SK-N-MC (cell line): ENCODE measurements at regions not wholly inside any gene's neighbourhood (a gene's known extent, or its start where the extent isn't known, plus 50 kb on each side); places are given as distances from the start of the nearest gene placed in this dataset.

Experiments used
- DNase-seq: peaks from one replicate; pipeline ENCODE4 v3.0.0-alpha.2; 2011; ENCODE audit warnings: low read depth, low spot score
- H3K27ac ChIP-seq: fragments of 200-600 bp; sonication (generic); 2 replicates; pipeline ENCODE4 v1.5.1; 2016; ENCODE audit warnings: mixed run types
- H3K36me3 ChIP-seq: fragments of 200-600 bp; sonication (generic); 2 replicates; pipeline ENCODE4 v1.6.1; 2017; ENCODE audit warnings: antibody characterized with exemption, low read length, mixed read lengths; ENCODE audit not compliant: insufficient read depth
- H3K4me3 ChIP-seq: fragments of 200-600 bp; sonication (generic); 2 replicates; pipeline ENCODE4 v1.5.1; 2016
- H3K9ac ChIP-seq: fragments of 200-600 bp; sonication (generic); 2 replicates; pipeline ENCODE4 v1.8.0; 2017; ENCODE audit warnings: mixed run types, mixed read lengths; ENCODE audit not compliant: insufficient read length
- H3K9me3 ChIP-seq: fragments of 200-600 bp; sonication (generic); 2 replicates; pipeline ENCODE4 v1.6.1; 2017; ENCODE audit warnings: low read depth, mild to moderate bottlenecking, antibody characterized with exemption, low read length, moderate library complexity, mixed read lengths
- EZH2 ChIP-seq: fragments of 200-600 bp; sonication (generic); IDR thresholded peaks from one replicate; pipeline ENCODE4 v1.6.1; 2017; ENCODE audit warnings: antibody characterized with exemption
- FOXP2 ChIP-seq: optimal IDR thresholded peaks from 2 replicates; pipeline ENCODE3; 2011; ENCODE audit warnings: mild to moderate bottlenecking, moderate library complexity; ENCODE audit not compliant: insufficient read depth; ENCODE audit errors: extremely low read length, control extremely low read depth
- POLR2AphosphoS5 ChIP-seq: IDR thresholded peaks from 2 replicates; pipeline ENCODE4 v1.6.1; 2012; ENCODE audit warnings: mild to moderate bottlenecking, low read depth, low read length, borderline replicate concordance

DNA sequence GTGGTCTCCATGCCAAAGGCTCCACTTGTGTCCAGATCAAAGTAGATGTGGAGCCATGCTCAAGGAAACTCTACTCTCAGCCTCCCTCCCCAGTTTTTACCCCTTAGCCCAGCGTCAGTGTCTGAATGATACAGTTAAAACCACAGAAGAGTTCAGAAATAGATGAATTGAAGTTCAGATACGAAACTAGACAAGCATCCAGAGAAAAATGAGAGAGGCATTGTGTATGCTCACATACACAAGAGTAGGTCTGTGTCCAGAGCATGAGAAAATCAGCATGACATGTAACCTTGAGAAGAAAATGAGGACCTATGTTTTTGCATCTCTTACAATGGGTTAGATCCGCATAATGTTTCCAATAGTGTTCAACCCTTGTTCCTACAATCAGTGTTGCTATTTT is 612.8 kb upstream of the PKDCC start:
- TF ChIP-seq EZH2 (no peak), FOXP2 (no peak), POLR2AphosphoS5 (no peak)
- no peak for DNase-seq
- Histone ChIP-seq H3K9me3 (no peaks in the 10 kb centered on the region), H3K9ac (no peak overlapping the region), H3K4me3 (no peak overlapping the region), H3K36me3 (no peaks in the 10 kb centered on the region), H3K27ac (no peak overlapping the region)

DNA sequence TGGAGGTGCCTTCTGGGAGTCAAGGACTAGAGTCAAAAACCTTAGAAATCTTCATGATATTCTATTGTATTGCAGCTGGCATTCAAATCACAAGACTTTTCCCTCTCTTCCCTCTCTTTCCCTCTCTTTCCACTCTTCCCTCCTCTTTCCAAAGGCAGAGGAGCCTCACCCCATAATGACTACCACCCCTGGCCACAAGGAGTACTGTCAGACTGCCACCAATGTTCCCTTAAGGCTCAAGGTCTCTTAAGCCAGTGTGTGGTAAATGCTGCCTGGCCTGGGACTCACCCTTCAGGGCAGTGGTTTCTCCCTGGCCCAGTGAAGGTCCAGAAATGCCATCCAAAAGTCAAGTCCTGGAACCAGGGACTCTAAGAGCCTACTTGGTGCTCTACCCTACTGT is 605.9 kb upstream of the PKDCC start:
- TF ChIP-seq EZH2 (no peak), FOXP2 (no peak), POLR2AphosphoS5 (no peak)
- Histone ChIP-seq H3K9ac (no peak overlapping the region), H3K4me3 (no peak overlapping the region), H3K9me3 (no peaks in the 10 kb centered on the region), H3K27ac (no peak overlapping the region), H3K36me3 (no peaks in the 10 kb centered on the region)
- DNase-seq: no peak

DNA sequence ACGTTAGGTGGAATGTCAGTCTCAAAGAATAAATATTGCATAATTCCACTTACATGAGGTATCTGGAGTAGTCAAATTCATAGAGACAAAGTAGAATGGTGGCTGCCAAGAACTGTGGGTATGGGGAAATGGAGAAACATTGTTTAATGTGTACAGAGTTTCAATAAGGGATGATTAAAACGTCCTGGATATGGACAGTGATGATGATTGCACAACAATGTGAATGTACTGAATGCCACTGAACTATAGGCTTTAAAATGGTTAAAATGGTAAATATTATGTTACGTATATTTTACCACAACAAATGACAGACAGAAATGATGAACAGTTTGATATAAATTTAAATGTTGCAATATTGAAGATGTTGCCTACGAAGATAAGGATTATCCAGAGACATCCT is 602.0 kb upstream of the PKDCC start:
- H3K9ac ChIP-seq: no peak overlapping the region

DNA sequence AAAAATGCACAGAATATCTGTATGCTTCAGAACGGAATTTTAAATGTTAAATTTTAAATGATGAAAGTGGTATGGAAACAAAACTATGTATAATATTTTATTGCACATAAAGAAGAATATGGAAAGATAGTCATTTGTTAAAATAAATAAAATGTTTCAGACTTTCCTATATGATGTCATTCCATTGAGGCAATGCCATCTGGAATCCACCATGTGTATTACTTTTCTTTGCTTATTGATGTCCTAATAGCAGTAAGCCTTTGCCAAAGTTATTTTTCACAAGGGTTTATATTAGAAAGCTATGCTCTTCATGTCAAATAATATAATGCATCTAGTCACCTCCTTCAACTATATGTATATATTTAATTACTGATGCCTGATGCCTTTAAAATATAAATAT is 601.6 kb upstream of the PKDCC start:
- no peak overlapping the region for H3K27ac ChIP-seq

More for the DNA sequence above, 602.0 kb upstream of the PKDCC start:
- TF ChIP-seq FOXP2 (no peak), POLR2AphosphoS5 (no peak), EZH2 (no peak)
- no peaks in the 10 kb centered on the region for H3K9me3 ChIP-seq
- no peaks in the 10 kb centered on the region for H3K36me3 ChIP-seq
- H3K4me3 ChIP-seq: no peak overlapping the region
- no peak for DNase-seq
- no peak overlapping the region for H3K27ac ChIP-seq

DNA sequence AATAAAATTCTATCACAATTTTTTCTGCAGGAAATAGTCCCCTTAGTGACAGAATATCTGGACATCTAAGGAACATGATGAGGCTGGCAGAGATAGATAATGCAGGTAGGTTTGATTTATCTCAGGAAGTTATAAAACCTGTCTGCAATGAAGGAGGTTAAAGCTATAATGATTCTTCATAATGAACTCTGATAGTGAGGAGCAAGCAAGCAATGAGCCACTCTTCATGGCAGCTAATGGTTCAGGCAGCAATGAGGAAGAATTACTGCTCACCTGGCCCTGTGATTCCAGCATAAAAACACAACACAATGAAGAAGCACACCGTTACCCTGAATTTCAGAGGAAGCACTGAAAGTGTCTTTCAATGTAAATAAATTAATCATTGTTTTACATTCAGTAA is 599.6 kb upstream of the PKDCC start:
- no peak for TF ChIP-seq POLR2AphosphoS5
- no peak for TF ChIP-seq EZH2
- TF ChIP-seq FOXP2: no peak
- Histone ChIP-seq H3K4me3 (no peak overlapping the region), H3K27ac (no peak overlapping the region), H3K9ac (no peak overlapping the region), H3K9me3 (no peaks in the 10 kb centered on the region), H3K36me3 (no peaks in the 10 kb centered on the region)
- DNase-seq: no peak

More for the DNA sequence above, 601.6 kb upstream of the PKDCC start:
- Histone ChIP-seq H3K9me3 (no peaks in the 10 kb centered on the region), H3K4me3 (no peak overlapping the region), H3K36me3 (no peaks in the 10 kb centered on the region), H3K9ac (no peak overlapping the region)
- no peak for DNase-seq
- TF ChIP-seq POLR2AphosphoS5 (no peak), EZH2 (no peak), FOXP2 (no peak)

DNA sequence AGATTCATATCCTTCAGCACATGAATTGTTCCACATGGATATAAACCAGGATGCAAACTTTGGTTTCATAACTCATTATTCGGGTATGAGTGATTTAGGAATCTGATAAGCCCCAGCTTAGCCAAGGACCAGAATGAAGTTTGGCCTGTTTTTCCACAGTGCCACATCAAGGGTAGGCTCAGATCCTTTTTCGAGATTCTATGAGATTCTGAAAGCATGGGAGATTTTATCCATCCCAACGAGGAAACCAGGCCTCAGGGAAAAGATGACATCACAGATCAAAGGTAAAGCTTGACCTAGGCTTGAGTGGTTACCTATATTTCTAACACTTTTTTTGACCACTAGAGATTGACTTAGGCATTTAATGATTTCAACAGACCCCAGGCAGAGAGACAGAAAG is 590.8 kb upstream of the PKDCC start:
- Histone ChIP-seq H3K27ac (no peak overlapping the region), H3K9ac (no peak overlapping the region), H3K9me3 (no peaks in the 10 kb centered on the region), H3K4me3 (no peak overlapping the region), H3K36me3 (no peaks in the 10 kb centered on the region)
- no peak for TF ChIP-seq POLR2AphosphoS5
- TF ChIP-seq EZH2: no peak
- no peak for TF ChIP-seq FOXP2
- no peak for DNase-seq

DNA sequence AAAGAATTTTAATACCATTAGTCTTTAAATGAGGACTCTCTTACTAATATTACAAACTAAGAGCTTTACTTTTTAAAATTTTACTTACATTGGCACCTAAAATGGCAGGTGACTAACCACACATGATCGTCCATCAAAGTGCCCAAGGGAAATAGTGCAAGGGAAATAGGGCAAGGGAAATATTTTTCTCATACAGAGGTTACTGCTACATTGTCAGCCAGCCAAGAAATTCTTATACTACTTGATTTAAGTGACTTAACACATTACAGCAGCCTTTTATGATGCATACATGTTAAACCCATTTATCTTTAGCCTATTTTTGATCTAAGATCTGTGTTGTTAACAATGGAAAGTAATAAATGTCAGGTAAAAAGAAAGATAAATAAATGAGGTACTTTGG is 587.2 kb upstream of the PKDCC start:
- Histone ChIP-seq H3K9me3 (no peaks in the 10 kb centered on the region), H3K27ac (no peak overlapping the region), H3K36me3 (no peaks in the 10 kb centered on the region), H3K9ac (no peak overlapping the region), H3K4me3 (no peak overlapping the region)
- DNase-seq: no peak
- TF ChIP-seq POLR2AphosphoS5 (no peak), EZH2 (no peak), FOXP2 (no peak)

DNA sequence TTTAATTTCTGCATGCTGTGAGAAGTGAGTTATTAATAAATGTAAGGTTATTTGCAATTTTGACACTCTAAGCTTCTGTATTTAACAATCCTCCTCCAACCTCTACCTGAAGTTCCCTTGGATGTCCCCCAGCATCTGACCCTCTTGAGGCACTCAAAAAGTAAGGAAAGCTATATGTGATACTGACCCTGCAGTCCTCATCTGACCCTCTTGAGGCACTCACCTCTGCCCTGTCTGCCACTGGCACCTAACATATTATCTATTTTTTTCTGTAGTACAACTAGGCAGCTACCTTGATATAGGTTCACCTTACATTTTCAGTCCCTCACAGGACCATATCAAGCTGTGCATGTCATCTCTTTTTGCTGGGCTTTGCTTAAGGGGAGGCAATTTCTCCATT is 583.4 kb upstream of the PKDCC start:
- no peaks in the 10 kb centered on the region for H3K9me3 ChIP-seq
- no peak for DNase-seq
- H3K27ac ChIP-seq: no peak overlapping the region
- TF ChIP-seq FOXP2 (no peak), EZH2 (no peak), POLR2AphosphoS5 (no peak)
- no peaks in the 10 kb centered on the region for H3K36me3 ChIP-seq
- no peak overlapping the region for H3K9ac ChIP-seq
- no peak overlapping the region for H3K4me3 ChIP-seq

DNA sequence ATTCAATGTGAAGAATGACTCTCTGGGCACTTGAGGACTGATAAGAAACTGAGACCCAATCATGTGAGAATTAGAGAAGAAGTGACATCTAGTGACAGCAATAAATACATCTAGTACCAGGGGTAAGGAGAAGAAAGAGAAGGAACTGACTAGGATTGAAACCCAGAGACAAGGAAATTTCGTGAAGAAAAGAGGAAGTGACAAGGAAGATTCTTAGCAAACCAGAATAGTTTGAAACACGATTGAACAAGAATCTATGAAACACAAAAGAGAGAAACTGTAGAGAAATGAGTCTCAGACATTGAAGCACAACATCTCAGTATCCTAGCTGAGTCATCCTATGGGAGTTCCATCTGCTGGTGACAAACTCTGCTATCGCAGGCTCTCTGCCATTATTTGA is 571.9 kb upstream of the PKDCC start:
- no peaks in the 10 kb centered on the region for H3K36me3 ChIP-seq
- no peak for DNase-seq
- H3K27ac ChIP-seq: no peak overlapping the region
- H3K9ac ChIP-seq: no peak overlapping the region
- TF ChIP-seq FOXP2 (no peak), POLR2AphosphoS5 (no peak), EZH2 (no peak)
- H3K9me3 ChIP-seq: no peaks in the 10 kb centered on the region
- H3K4me3 ChIP-seq: no peak overlapping the region

DNA sequence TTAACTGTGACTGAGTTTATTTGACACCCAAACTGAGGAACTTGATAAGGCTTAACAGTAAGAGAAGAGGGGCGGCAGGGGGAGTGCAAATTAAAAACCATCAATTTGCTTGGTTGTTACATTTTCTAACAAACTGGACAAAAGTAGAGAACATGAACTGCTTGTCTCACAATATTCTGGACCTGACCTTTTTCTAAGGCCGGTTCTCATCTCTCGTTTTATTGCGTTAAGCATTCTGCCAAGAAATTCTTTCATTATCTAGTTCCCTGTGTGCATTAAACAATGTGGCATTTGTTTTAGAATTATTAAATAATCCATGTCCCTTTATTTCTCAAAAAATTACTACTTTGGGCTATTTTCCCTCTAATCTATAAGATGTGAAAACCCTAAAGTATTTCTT is 565.2 kb upstream of the PKDCC start:
- no peaks in the 10 kb centered on the region for H3K36me3 ChIP-seq
- no peak overlapping the region for H3K9ac ChIP-seq
- no peak for TF ChIP-seq FOXP2
- TF ChIP-seq EZH2: no peak
- TF ChIP-seq POLR2AphosphoS5: no peak
- DNase-seq: no peak
- no peak overlapping the region for H3K27ac ChIP-seq
- H3K9me3 ChIP-seq: no peaks in the 10 kb centered on the region
- no peak overlapping the region for H3K4me3 ChIP-seq
